GM23338 (cell line): ENCODE measurements at regions not wholly inside any gene's neighbourhood (a gene's known extent, or its start where the extent isn't known, plus 50 kb on each side); places are given as distances from the start of the nearest gene placed in this dataset.

Experiments used
- ATAC-seq: fragments of 200-7000 bp; cut with Tn5 transposase; 3 replicates; pipeline ENCODE4 v1.9.1; 2020
- DNase-seq: peaks from one replicate; pipeline ENCODE4 v3.0.0-alpha.2; 2015; ENCODE audit warnings: low spot score
- H2AFZ ChIP-seq: fragments of 200-600 bp; sonication (generic); 2 replicates; pipeline ENCODE4 v1.8.0; 2016; ENCODE audit warnings: antibody characterized with exemption, mild to moderate bottlenecking, moderate library complexity
- H3F3A ChIP-seq: fragments of 200-600 bp; sonication (generic); replicated peaks from 2 replicates; pipeline ENCODE4 v1.8.0; 2017; ENCODE audit warnings: antibody characterized with exemption, mixed run types, low read depth
- H3K27ac ChIP-seq: fragments of 200-600 bp; sonication (generic); 2 replicates; pipeline ENCODE4 v1.6.1; 2016; ENCODE audit warnings: low read depth
- H3K27me3 ChIP-seq: fragments of 200-600 bp; sonication (generic); 2 replicates; pipeline ENCODE4 v1.8.0; 2016; ENCODE audit warnings: mild to moderate bottlenecking, mixed run types, moderate library complexity; ENCODE audit not compliant: insufficient read depth
- H3K36me3 ChIP-seq: fragments of 200-600 bp; sonication (generic); 2 replicates; pipeline ENCODE4 v1.8.0; 2016; ENCODE audit warnings: mild to moderate bottlenecking; ENCODE audit not compliant: insufficient read depth
- H3K4me1 ChIP-seq: fragments of 200-600 bp; sonication (generic); 2 replicates; pipeline ENCODE4 v1.8.0; 2016; ENCODE audit warnings: mild to moderate bottlenecking, moderate library complexity; ENCODE audit not compliant: insufficient read depth
- H3K4me2 ChIP-seq: fragments of 200-600 bp; sonication (generic); 2 replicates; pipeline ENCODE4 v1.7.1; 2017; ENCODE audit warnings: mixed run types
- H3K4me3 ChIP-seq: fragments of 200-600 bp; sonication (generic); 2 replicates; pipeline ENCODE4 v1.6.1; 2016; ENCODE audit warnings: mixed run types
- H3K79me2 ChIP-seq: fragments of 200-600 bp; sonication (generic); replicated peaks from 2 replicates; pipeline ENCODE4 v1.8.0; 2017; ENCODE audit warnings: mild to moderate bottlenecking; ENCODE audit not compliant: insufficient read depth
- H3K9me2 ChIP-seq: fragments of 200-600 bp; sonication (generic); 2 replicates; pipeline ENCODE4 v1.8.0; 2017; ENCODE audit not compliant: insufficient read depth
- H4K20me1 ChIP-seq: fragments of 200-600 bp; sonication (generic); replicated peaks from 2 replicates; pipeline ENCODE4 v1.8.0; 2017; ENCODE audit warnings: mild to moderate bottlenecking; ENCODE audit not compliant: insufficient read depth
- H3K27ac Mint-ChIP-seq: 2 replicates; pipeline ENCODE4 v1.8.0; 2020; ENCODE audit warnings: inconsistent platforms, mild to moderate bottlenecking, moderate library complexity, mixed read lengths
- H3K27me3 Mint-ChIP-seq: 3 replicates; pipeline ENCODE4 v1.8.0; 2022; ENCODE audit warnings: low read depth, mild to moderate bottlenecking, moderate library complexity, mixed read lengths, inconsistent platforms; ENCODE audit not compliant: insufficient read depth, poor library complexity
- H3K36me3 Mint-ChIP-seq: 3 replicates; pipeline ENCODE4 v1.8.0; 2021; ENCODE audit warnings: low read depth, mild to moderate bottlenecking, inconsistent platforms, moderate library complexity, mixed read lengths
- H3K4me1 Mint-ChIP-seq: 3 replicates; pipeline ENCODE4 v1.8.0; 2020; ENCODE audit warnings: mild to moderate bottlenecking, inconsistent platforms, mixed read lengths
- H3K4me3 Mint-ChIP-seq: 3 replicates; pipeline ENCODE4 v1.8.0; 2021; ENCODE audit warnings: moderate library complexity, mild to moderate bottlenecking, inconsistent platforms, mixed read lengths
- H3K9me3 Mint-ChIP-seq: 3 replicates; pipeline ENCODE4 v1.8.0; 2020; ENCODE audit warnings: moderate library complexity, mild to moderate bottlenecking, inconsistent platforms, mixed read lengths
- CREB1 ChIP-seq: fragments of 250-450 bp; sonication (Bioruptor Pico); IDR thresholded peaks from 2 replicates; pipeline ENCODE4 v1.5.0; 2020; ENCODE audit warnings: low read depth, mild to moderate bottlenecking, moderate library complexity
- CTCF ChIP-seq, 2 experiments: fragments of 200-600 bp in 1 of 2; sonication (generic) in 1 of 2; conservative IDR thresholded peaks; 2 replicates each; pipeline versions ENCODE4 v1.5.1 to v1.6.1; 2016 to 2017; ENCODE audit warnings: antibody characterized with exemption in 2 of 2, low read depth in 2 of 2, mild to moderate bottlenecking in 2 of 2, moderate library complexity in 1 of 2
- ETS1 ChIP-seq: IDR thresholded peaks from 2 replicates; pipeline ENCODE4 v1.6.1; 2016; ENCODE audit warnings: antibody characterized with exemption
- EZH2 ChIP-seq: fragments of 200-600 bp; sonication (generic); IDR thresholded peaks from one replicate; pipeline ENCODE4 v1.8.0; 2017; ENCODE audit warnings: antibody characterized with exemption, mild to moderate bottlenecking, low read depth; ENCODE audit not compliant: unreplicated experiment
- EZH2phosphoT487 ChIP-seq: fragments of 200-600 bp; sonication (generic); IDR thresholded peaks from one replicate; pipeline ENCODE4 v1.8.1; 2018; ENCODE audit warnings: antibody characterized with exemption; ENCODE audit not compliant: unreplicated experiment
- JUNB ChIP-seq: IDR thresholded peaks from one replicate; pipeline ENCODE4 v1.6.1; 2016; ENCODE audit warnings: antibody characterized with exemption; ENCODE audit not compliant: unreplicated experiment
- NANOG ChIP-seq: IDR thresholded peaks from 2 replicates; pipeline ENCODE4 v1.6.1; 2016; ENCODE audit warnings: antibody characterized with exemption, borderline replicate concordance
- POLR2AphosphoS5 ChIP-seq: IDR thresholded peaks from 2 replicates; pipeline ENCODE4 v1.6.1; 2016; ENCODE audit warnings: antibody characterized with exemption, low read depth
- STAT1 ChIP-seq: IDR thresholded peaks from one replicate; pipeline ENCODE4 v1.6.1; 2016; ENCODE audit warnings: antibody characterized with exemption; ENCODE audit not compliant: unreplicated experiment
- ZNF114 ChIP-seq: fragments of 250-450 bp; sonication (Bioruptor Pico); IDR thresholded peaks from 2 replicates; pipeline ENCODE4 v1.5.0; 2020; ENCODE audit warnings: mild to moderate bottlenecking, moderate library complexity
- ZNF331 ChIP-seq: fragments of 250-450 bp; sonication (Bioruptor Pico); IDR thresholded peaks from 2 replicates; pipeline ENCODE4 v1.5.0; 2020; ENCODE audit warnings: low read depth, mild to moderate bottlenecking, moderate library complexity
- ZNF462 ChIP-seq: fragments of 250-450 bp; sonication (Bioruptor Pico); IDR thresholded peaks from 2 replicates; pipeline ENCODE4 v1.5.0; 2020; ENCODE audit warnings: mild to moderate bottlenecking, moderate library complexity
- TF ChIP-seq, protein P1 (sequence below): IDR thresholded peaks from one replicate; pipeline ENCODE4 v1.6.1; 2018; ENCODE audit warnings: antibody characterized with exemption; ENCODE audit not compliant: unreplicated experiment

GRCh38 chr6:19002976-19003560, 615.9 kb downstream of the RNF144B start:
- Histone ChIP-seq H4K20me1 (no peaks in the 10 kb centered on the region), H3K27me3 (no peaks in the 10 kb centered on the region), H3K4me1 (no peaks in the 10 kb centered on the region), H3K27ac (no peak overlapping the region), H3F3A (no peaks in the 10 kb centered on the region), H2AFZ (no peak overlapping the region), H3K36me3 (no peaks in the 10 kb centered on the region), H3K4me3 (no peak overlapping the region), H3K4me2 (no peak overlapping the region), H3K79me2 (no peaks in the 10 kb centered on the region), H3K9me2 (no peaks in the 10 kb centered on the region)
- Mint-ChIP-seq H3K36me3 (no peaks in the 10 kb centered on the region), H3K27me3 (no peaks in the 10 kb centered on the region), H3K4me3 (no peak overlapping the region), H3K4me1 (no peaks in the 10 kb centered on the region), H3K27ac (no peak overlapping the region), H3K9me3 (no peaks in the 10 kb centered on the region)
- DNase-seq (no peak), ATAC-seq (no peak)
- TF ChIP-seq JUNB = no peak
- TF ChIP-seq NANOG = no peak
- no peak for TF ChIP-seq CREB1 (CRISPR knock-in tag)
- TF ChIP-seq, protein P1, sequence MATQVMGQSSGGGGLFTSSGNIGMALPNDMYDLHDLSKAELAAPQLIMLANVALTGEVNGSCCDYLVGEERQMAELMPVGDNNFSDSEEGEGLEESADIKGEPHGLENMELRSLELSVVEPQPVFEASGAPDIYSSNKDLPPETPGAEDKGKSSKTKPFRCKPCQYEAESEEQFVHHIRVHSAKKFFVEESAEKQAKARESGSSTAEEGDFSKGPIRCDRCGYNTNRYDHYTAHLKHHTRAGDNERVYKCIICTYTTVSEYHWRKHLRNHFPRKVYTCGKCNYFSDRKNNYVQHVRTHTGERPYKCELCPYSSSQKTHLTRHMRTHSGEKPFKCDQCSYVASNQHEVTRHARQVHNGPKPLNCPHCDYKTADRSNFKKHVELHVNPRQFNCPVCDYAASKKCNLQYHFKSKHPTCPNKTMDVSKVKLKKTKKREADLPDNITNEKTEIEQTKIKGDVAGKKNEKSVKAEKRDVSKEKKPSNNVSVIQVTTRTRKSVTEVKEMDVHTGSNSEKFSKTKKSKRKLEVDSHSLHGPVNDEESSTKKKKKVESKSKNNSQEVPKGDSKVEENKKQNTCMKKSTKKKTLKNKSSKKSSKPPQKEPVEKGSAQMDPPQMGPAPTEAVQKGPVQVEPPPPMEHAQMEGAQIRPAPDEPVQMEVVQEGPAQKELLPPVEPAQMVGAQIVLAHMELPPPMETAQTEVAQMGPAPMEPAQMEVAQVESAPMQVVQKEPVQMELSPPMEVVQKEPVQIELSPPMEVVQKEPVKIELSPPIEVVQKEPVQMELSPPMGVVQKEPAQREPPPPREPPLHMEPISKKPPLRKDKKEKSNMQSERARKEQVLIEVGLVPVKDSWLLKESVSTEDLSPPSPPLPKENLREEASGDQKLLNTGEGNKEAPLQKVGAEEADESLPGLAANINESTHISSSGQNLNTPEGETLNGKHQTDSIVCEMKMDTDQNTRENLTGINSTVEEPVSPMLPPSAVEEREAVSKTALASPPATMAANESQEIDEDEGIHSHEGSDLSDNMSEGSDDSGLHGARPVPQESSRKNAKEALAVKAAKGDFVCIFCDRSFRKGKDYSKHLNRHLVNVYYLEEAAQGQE = no peak
- TF ChIP-seq ZNF331 (CRISPR knock-in tag) = no peak
- TF ChIP-seq EZH2 = no peak
- TF ChIP-seq ZNF462 (CRISPR knock-in tag) = no peak
- no peak for TF ChIP-seq ETS1
- no peak for TF ChIP-seq STAT1
- TF ChIP-seq EZH2phosphoT487 = no peak
- TF ChIP-seq ZNF114 (CRISPR knock-in tag) = no peak
- TF ChIP-seq CTCF (conservative IDR thresholded peaks at IDR 0.05; ENCODE audit: low read depth in 2 of 2) = no peak
- TF ChIP-seq POLR2AphosphoS5 = no peak
